ENCODE measurements at regions not wholly inside any gene's neighbourhood (a gene's known extent, or its start where the extent isn't known, plus 50 kb on each side); places are given as distances from the start of the nearest gene placed in this dataset.

GRCh38 chr7:28299556-28299955, 112.8 kb upstream of the CREB5 start:
- TF ChIP-seq CTCF (IDR thresholded peaks at IDR 0.05; ENCODE audit: poor library complexity) (no peak), EZH2 (IDR thresholded peaks at IDR 0.05; ENCODE audit: borderline replicate concordance) (no peak), EZH2phosphoT487 (IDR thresholded peaks at IDR 0.05; ENCODE audit: low read depth, severe bottlenecking, unreplicated experiment) (no peak)

All from hepatocyte (in vitro differentiated cells).